K562 (cell line): ENCODE measurements at regions not wholly inside any gene's neighbourhood (a gene's known extent, or its start where the extent isn't known, plus 50 kb on each side); places are given as distances from the start of the nearest gene placed in this dataset.

Experiments
- CEBPG ChIP-seq, 3 experiments: fragments of 200-800 bp in 1 of 3; sonication (Bioruptor generic) in 1 of 3; sonication (generic) in 1 of 3; formaldehyde crosslinking in 1 of 3; IDR thresholded peaks in 2 of 3; conservative IDR thresholded peaks in 1 of 3; 2 replicates each; pipeline versions ENCODE4 v1.6.1 to v1.8.0; 2016 to 2022; ENCODE audit warnings: missing compliant biosample characterization in 2 of 3, missing genetic modification characterization in 2 of 3, mild to moderate bottlenecking in 1 of 3, missing genetic modification reagents in 1 of 3
- EP300 ChIP-seq: IDR thresholded peaks from 2 replicates; pipeline ENCODE4 v1.6.1; 2012; ENCODE audit warnings: low read length, improper control_type of control experiment
- FOSL1 ChIP-seq: fragments of 200-800 bp; sonication (Bioruptor generic); conservative IDR thresholded peaks from 2 replicates; pipeline ENCODE4 v1.6.1; 2016; ENCODE audit warnings: missing genetic modification characterization, missing compliant biosample characterization
- SETDB1 ChIP-seq: IDR thresholded peaks from one replicate; pipeline ENCODE4 v1.6.1; 2012; ENCODE audit warnings: low read length, control low read depth, inconsistent platforms
- SPI1 ChIP-seq: IDR thresholded peaks from 2 replicates; pipeline ENCODE4 v1.6.1; 2011; ENCODE audit warnings: low read depth, low read length, control low read depth, borderline replicate concordance
- TF ChIP-seq, protein P1 (sequence below): fragments of 450-650 bp; IDR thresholded peaks from 2 replicates; pipeline ENCODE4 v1.6.1; 2016; ENCODE audit warnings: mild to moderate bottlenecking, moderate library complexity

- TF ChIP-seq, protein P1, sequence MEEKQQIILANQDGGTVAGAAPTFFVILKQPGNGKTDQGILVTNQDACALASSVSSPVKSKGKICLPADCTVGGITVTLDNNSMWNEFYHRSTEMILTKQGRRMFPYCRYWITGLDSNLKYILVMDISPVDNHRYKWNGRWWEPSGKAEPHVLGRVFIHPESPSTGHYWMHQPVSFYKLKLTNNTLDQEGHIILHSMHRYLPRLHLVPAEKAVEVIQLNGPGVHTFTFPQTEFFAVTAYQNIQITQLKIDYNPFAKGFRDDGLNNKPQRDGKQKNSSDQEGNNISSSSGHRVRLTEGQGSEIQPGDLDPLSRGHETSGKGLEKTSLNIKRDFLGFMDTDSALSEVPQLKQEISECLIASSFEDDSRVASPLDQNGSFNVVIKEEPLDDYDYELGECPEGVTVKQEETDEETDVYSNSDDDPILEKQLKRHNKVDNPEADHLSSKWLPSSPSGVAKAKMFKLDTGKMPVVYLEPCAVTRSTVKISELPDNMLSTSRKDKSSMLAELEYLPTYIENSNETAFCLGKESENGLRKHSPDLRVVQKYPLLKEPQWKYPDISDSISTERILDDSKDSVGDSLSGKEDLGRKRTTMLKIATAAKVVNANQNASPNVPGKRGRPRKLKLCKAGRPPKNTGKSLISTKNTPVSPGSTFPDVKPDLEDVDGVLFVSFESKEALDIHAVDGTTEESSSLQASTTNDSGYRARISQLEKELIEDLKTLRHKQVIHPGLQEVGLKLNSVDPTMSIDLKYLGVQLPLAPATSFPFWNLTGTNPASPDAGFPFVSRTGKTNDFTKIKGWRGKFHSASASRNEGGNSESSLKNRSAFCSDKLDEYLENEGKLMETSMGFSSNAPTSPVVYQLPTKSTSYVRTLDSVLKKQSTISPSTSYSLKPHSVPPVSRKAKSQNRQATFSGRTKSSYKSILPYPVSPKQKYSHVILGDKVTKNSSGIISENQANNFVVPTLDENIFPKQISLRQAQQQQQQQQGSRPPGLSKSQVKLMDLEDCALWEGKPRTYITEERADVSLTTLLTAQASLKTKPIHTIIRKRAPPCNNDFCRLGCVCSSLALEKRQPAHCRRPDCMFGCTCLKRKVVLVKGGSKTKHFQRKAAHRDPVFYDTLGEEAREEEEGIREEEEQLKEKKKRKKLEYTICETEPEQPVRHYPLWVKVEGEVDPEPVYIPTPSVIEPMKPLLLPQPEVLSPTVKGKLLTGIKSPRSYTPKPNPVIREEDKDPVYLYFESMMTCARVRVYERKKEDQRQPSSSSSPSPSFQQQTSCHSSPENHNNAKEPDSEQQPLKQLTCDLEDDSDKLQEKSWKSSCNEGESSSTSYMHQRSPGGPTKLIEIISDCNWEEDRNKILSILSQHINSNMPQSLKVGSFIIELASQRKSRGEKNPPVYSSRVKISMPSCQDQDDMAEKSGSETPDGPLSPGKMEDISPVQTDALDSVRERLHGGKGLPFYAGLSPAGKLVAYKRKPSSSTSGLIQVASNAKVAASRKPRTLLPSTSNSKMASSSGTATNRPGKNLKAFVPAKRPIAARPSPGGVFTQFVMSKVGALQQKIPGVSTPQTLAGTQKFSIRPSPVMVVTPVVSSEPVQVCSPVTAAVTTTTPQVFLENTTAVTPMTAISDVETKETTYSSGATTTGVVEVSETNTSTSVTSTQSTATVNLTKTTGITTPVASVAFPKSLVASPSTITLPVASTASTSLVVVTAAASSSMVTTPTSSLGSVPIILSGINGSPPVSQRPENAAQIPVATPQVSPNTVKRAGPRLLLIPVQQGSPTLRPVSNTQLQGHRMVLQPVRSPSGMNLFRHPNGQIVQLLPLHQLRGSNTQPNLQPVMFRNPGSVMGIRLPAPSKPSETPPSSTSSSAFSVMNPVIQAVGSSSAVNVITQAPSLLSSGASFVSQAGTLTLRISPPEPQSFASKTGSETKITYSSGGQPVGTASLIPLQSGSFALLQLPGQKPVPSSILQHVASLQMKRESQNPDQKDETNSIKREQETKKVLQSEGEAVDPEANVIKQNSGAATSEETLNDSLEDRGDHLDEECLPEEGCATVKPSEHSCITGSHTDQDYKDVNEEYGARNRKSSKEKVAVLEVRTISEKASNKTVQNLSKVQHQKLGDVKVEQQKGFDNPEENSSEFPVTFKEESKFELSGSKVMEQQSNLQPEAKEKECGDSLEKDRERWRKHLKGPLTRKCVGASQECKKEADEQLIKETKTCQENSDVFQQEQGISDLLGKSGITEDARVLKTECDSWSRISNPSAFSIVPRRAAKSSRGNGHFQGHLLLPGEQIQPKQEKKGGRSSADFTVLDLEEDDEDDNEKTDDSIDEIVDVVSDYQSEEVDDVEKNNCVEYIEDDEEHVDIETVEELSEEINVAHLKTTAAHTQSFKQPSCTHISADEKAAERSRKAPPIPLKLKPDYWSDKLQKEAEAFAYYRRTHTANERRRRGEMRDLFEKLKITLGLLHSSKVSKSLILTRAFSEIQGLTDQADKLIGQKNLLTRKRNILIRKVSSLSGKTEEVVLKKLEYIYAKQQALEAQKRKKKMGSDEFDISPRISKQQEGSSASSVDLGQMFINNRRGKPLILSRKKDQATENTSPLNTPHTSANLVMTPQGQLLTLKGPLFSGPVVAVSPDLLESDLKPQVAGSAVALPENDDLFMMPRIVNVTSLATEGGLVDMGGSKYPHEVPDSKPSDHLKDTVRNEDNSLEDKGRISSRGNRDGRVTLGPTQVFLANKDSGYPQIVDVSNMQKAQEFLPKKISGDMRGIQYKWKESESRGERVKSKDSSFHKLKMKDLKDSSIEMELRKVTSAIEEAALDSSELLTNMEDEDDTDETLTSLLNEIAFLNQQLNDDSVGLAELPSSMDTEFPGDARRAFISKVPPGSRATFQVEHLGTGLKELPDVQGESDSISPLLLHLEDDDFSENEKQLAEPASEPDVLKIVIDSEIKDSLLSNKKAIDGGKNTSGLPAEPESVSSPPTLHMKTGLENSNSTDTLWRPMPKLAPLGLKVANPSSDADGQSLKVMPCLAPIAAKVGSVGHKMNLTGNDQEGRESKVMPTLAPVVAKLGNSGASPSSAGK = 0 out of 2 replicates have a peak, but pooled peaks have one; percentile 19
- no peak for TF ChIP-seq SETDB1
- TF ChIP-seq EP300 = 0 out of 2 replicates have a peak, but pooled peaks have one; percentile 14
- TF ChIP-seq FOSL1 (tag) = peak; percentile 65
- no peak for TF ChIP-seq CEBPG (CRISPR knock-in tag; IDR thresholded peaks at IDR 0.05)
- TF ChIP-seq CEBPG (tag; conservative IDR thresholded peaks at IDR 0.05 in 1 of 2, IDR thresholded peaks at IDR 0.05 in 1 of 2) = peak; percentile 16 to 80; a peak in 2 of 4 replicates
- no peak for TF ChIP-seq SPI1
Measured at GRCh38 chr17:13306310-13306962, 288.6 kb upstream of the ELAC2 start (continued).
